ENCODE measurements at regions not wholly inside any gene's neighbourhood (a gene's known extent, or its start where the extent isn't known, plus 50 kb on each side); places are given as distances from the start of the nearest gene placed in this dataset.

GRCh38 chr13:104086210-104086609 is 1020.0 kb upstream of the SLC10A2 start:
- TF ChIP-seq POLR2A (IDR thresholded peaks at IDR 0.05) (no peak), CTCF (IDR thresholded peaks at IDR 0.05) (no peak)

All from breast epithelium (tissue), 3 donors.